ENCODE measurements at regions not wholly inside any gene's neighbourhood (a gene's known extent, or its start where the extent isn't known, plus 50 kb on each side); places are given as distances from the start of the nearest gene placed in this dataset.

GRCh38 chr13:107351305-107351704 is 783.4 kb upstream of the ARGLU1 start:
- no peak for TF ChIP-seq JUND (IDR thresholded peaks at IDR 0.05; ENCODE audit: low read depth)
- in situ Hi-C loops (cut with HindIII; ENCODE audit: low pct_unique_long_range_greater_than_20kb, low sequenced_read_pairs): no loop called here

GRCh38 chr13:107348925-107349324 is 781.0 kb upstream of the ARGLU1 start:
- in situ Hi-C loops (cut with HindIII; ENCODE audit: low pct_unique_long_range_greater_than_20kb, low sequenced_read_pairs): no loop called here
- no peak for DNase-seq (ENCODE audit: low read depth in 1 of 2, low spot score in 1 of 2)
- TF ChIP-seq JUND (IDR thresholded peaks at IDR 0.05; ENCODE audit: low read depth): no peak

More at GRCh38 chr13:107351305-107351704, 783.4 kb upstream of the ARGLU1 start:
- peak in 1 of 2 experiments; percentile 2 for DNase-seq (ENCODE audit: low read depth in 1 of 2, low spot score in 1 of 2)

- TF ChIP-seq JUND (IDR thresholded peaks at IDR 0.05; ENCODE audit: low read depth): no peak
- no peak for DNase-seq (ENCODE audit: low read depth in 1 of 2, low spot score in 1 of 2)
- in situ Hi-C loops (cut with HindIII; ENCODE audit: low pct_unique_long_range_greater_than_20kb, low sequenced_read_pairs): no loop called here
Measured at GRCh38 chr13:107348471-107348870, 780.5 kb upstream of the ARGLU1 start.

- TF ChIP-seq JUND (IDR thresholded peaks at IDR 0.05; ENCODE audit: low read depth): no peak
- in situ Hi-C loops (cut with HindIII; ENCODE audit: low pct_unique_long_range_greater_than_20kb, low sequenced_read_pairs): no loop called here
Measured at GRCh38 chr13:107347641-107348369, 779.9 kb upstream of the ARGLU1 start.

GRCh38 chr13:107342747-107343146 is 774.8 kb upstream of the ARGLU1 start:
- TF ChIP-seq JUND (IDR thresholded peaks at IDR 0.05; ENCODE audit: low read depth): no peak
- no peak for DNase-seq (ENCODE audit: low read depth in 1 of 2, low spot score in 1 of 2)
- in situ Hi-C loops (cut with HindIII; ENCODE audit: low pct_unique_long_range_greater_than_20kb, low sequenced_read_pairs): no loop called here

More at GRCh38 chr13:107347641-107348369, 779.9 kb upstream of the ARGLU1 start:
- DNase-seq (ENCODE audit: low read depth in 1 of 2, low spot score in 1 of 2): no peak

GRCh38 chr13:107339209-107339608 is 771.3 kb upstream of the ARGLU1 start:
- no peak for TF ChIP-seq JUND (IDR thresholded peaks at IDR 0.05; ENCODE audit: low read depth)
- in situ Hi-C loops (cut with HindIII; ENCODE audit: low pct_unique_long_range_greater_than_20kb, low sequenced_read_pairs): no loop called here
- DNase-seq (ENCODE audit: low read depth in 1 of 2, low spot score in 1 of 2): no peak

- in situ Hi-C loops (cut with HindIII; ENCODE audit: low pct_unique_long_range_greater_than_20kb, low sequenced_read_pairs): no loop called here
- no peak for TF ChIP-seq JUND (IDR thresholded peaks at IDR 0.05; ENCODE audit: low read depth)
- DNase-seq (ENCODE audit: low read depth in 1 of 2, low spot score in 1 of 2): no peak
Measured at GRCh38 chr13:107332188-107332587, 764.3 kb upstream of the ARGLU1 start.

GRCh38 chr13:107331359-107331758 is 763.4 kb upstream of the ARGLU1 start:
- in situ Hi-C loops (cut with HindIII; ENCODE audit: low pct_unique_long_range_greater_than_20kb, low sequenced_read_pairs): no loop called here
- DNase-seq (ENCODE audit: low read depth in 1 of 2, low spot score in 1 of 2): no peak
- no peak for TF ChIP-seq JUND (IDR thresholded peaks at IDR 0.05; ENCODE audit: low read depth)

GRCh38 chr13:107330484-107330883 is 762.5 kb upstream of the ARGLU1 start:
- no peak for DNase-seq (ENCODE audit: low read depth in 1 of 2, low spot score in 1 of 2)
- no peak for TF ChIP-seq JUND (IDR thresholded peaks at IDR 0.05; ENCODE audit: low read depth)
- in situ Hi-C loops (cut with HindIII; ENCODE audit: low pct_unique_long_range_greater_than_20kb, low sequenced_read_pairs): no loop called here

GRCh38 chr13:107329991-107330390 is 762.1 kb upstream of the ARGLU1 start:
- no peak for TF ChIP-seq JUND (IDR thresholded peaks at IDR 0.05; ENCODE audit: low read depth)
- peak in 1 of 2 experiments; percentile 1 for DNase-seq (ENCODE audit: low read depth in 1 of 2, low spot score in 1 of 2)
- in situ Hi-C loops (cut with HindIII; ENCODE audit: low pct_unique_long_range_greater_than_20kb, low sequenced_read_pairs): no loop called here

GRCh38 chr13:107324416-107325204 is 756.7 kb upstream of the ARGLU1 start:
- DNase-seq (ENCODE audit: low read depth in 1 of 2, low spot score in 1 of 2): no peak
- TF ChIP-seq JUND (IDR thresholded peaks at IDR 0.05; ENCODE audit: low read depth): no peak
- in situ Hi-C loops (cut with HindIII; ENCODE audit: low pct_unique_long_range_greater_than_20kb, low sequenced_read_pairs): no loop called here

GRCh38 chr13:107322228-107322627 is 754.3 kb upstream of the ARGLU1 start:
- DNase-seq (ENCODE audit: low read depth in 1 of 2, low spot score in 1 of 2): no peak
- in situ Hi-C loops (cut with HindIII; ENCODE audit: low pct_unique_long_range_greater_than_20kb, low sequenced_read_pairs): no loop called here
- TF ChIP-seq JUND (IDR thresholded peaks at IDR 0.05; ENCODE audit: low read depth): no peak

GRCh38 chr13:107305178-107305577 is 737.2 kb upstream of the ARGLU1 start:
- no peak for TF ChIP-seq JUND (IDR thresholded peaks at IDR 0.05; ENCODE audit: low read depth)
- in situ Hi-C loops (cut with HindIII; ENCODE audit: low pct_unique_long_range_greater_than_20kb, low sequenced_read_pairs): no loop called here
- no peak for DNase-seq (ENCODE audit: low read depth in 1 of 2, low spot score in 1 of 2)
